A549 (cell line): ENCODE measurements at regions not wholly inside any gene's neighbourhood (a gene's known extent, or its start where the extent isn't known, plus 50 kb on each side); places are given as distances from the start of the nearest gene placed in this dataset.

Source experiments
- ATAC-seq, 2 experiments: fragments of 200-7000 bp in 1 of 2; fragments of >200 bp in 1 of 2; cut with Nextera tagmentation in 1 of 2; cut with Tn5 transposase in 1 of 2; 3 replicates each; pipeline versions ENCODE4 v1.8.0 to v1.9.1; 2018 to 2020; ENCODE audit warnings: mild to moderate bottlenecking in 1 of 2, moderate library complexity in 1 of 2
- CTCF ChIA-PET: fragments of 300-600 bp; sonication (Branson Sonifier 250); formaldehyde crosslinking; extraction: SDS; loops from one replicate; lab custom pipeline; 2021; ENCODE audit warnings: antibody characterized with exemption, inconsistent platforms; lab: Yijun Ruan, JAX
- POLR2A ChIA-PET: fragments of 350-600 bp; formaldehyde crosslinking; extraction: SDS; loops from one replicate; lab custom pipeline; 2021; ENCODE audit warnings: antibody characterized with exemption, inconsistent platforms; lab: Yijun Ruan, JAX
- DNase-seq, 2 experiments: peaks; one replicate each; pipeline versions ENCODE4 v3.0.0 to v3.0.0-alpha.2; 2011 to 2016; ENCODE audit warnings: low read depth in 1 of 2, low spot score in 1 of 2
- FAIRE-seq: peaks from 2 replicates; lab custom pipeline; 2011; peaks lifted over from hg19 to GRCh38; lab: Jason Lieb, UNC
- H3K27ac ChIP-seq, 2 experiments: fragments of >200 bp; sonication (Bioruptor Twin); formaldehyde crosslinking; 3 replicates each; pipeline ENCODE4 v1.5.1; 2016 to 2017
- H3K4me1 ChIP-seq: fragments of >200 bp; sonication (Bioruptor Twin); formaldehyde crosslinking; 3 replicates; pipeline ENCODE4 v1.6.1; 2016
- H3K4me2 ChIP-seq: fragments of >200 bp; sonication (Bioruptor Twin); formaldehyde crosslinking; 3 replicates; pipeline ENCODE4 v1.6.1; 2016
- H3K4me3 ChIP-seq: fragments of >200 bp; sonication (Bioruptor Twin); formaldehyde crosslinking; 3 replicates; pipeline ENCODE4 v1.5.1; 2016
- H3K9me3 ChIP-seq: fragments of >200 bp; sonication (Bioruptor Twin); formaldehyde crosslinking; 3 replicates; pipeline ENCODE4 v1.6.1; 2016
- BCL3 ChIP-seq: fragments of >200 bp; sonication (Bioruptor Twin); formaldehyde crosslinking; IDR thresholded peaks from 3 replicates; pipeline ENCODE4 v1.6.1; 2016
- CBX8 ChIP-seq: fragments of 200-600 bp; sonication (generic); IDR thresholded peaks from 2 replicates; pipeline ENCODE4 v1.6.1; 2016
- CHD2 ChIP-seq: fragments of 150-350 bp; IDR thresholded peaks from 2 replicates; pipeline ENCODE4 v1.6.1; 2014; ENCODE audit warnings: low read length; ENCODE audit not compliant: partially characterized antibody
- EHF ChIP-seq: fragments of 250-450 bp; sonication (Bioruptor Pico); IDR thresholded peaks from 2 replicates; pipeline ENCODE4 v1.5.0; 2020; ENCODE audit warnings: mild to moderate bottlenecking
- EHMT2 ChIP-seq: fragments of 200-600 bp; sonication (generic); IDR thresholded peaks from 2 replicates; pipeline ENCODE4 v1.6.1; 2016; ENCODE audit warnings: antibody characterized with exemption, low read depth, mild to moderate bottlenecking, moderate library complexity
- EP300 ChIP-seq, 2 experiments: fragments of >200 bp; sonication (Bioruptor Twin); formaldehyde crosslinking; IDR thresholded peaks; 2 replicates in 1 of 2; 3 replicates in 1 of 2; pipeline ENCODE4 v1.6.1; 2016 to 2017
- ESRRA ChIP-seq: fragments of 150-350 bp; IDR thresholded peaks from 2 replicates; pipeline ENCODE4 v1.6.1; 2014; ENCODE audit warnings: mild to moderate bottlenecking, low read length, borderline replicate concordance
- FOSL2 ChIP-seq, 2 experiments: fragments of 450-650 bp in 1 of 2; fragments of >200 bp in 1 of 2; sonication (Bioruptor Twin) in 1 of 2; formaldehyde crosslinking; IDR thresholded peaks; 2 replicates each; pipeline versions ENCODE4 v1.5.0 to v1.6.1; 2016 to 2020; ENCODE audit warnings: mild to moderate bottlenecking in 1 of 2, moderate library complexity in 1 of 2
- HDAC2 ChIP-seq: fragments of 200-600 bp; sonication (generic); IDR thresholded peaks from 2 replicates; pipeline ENCODE4 v1.6.1; 2016
- HEYL ChIP-seq: fragments of 250-450 bp; sonication (Bioruptor Pico); IDR thresholded peaks from 2 replicates; pipeline ENCODE4 v1.8.0; 2021; ENCODE audit warnings: mild to moderate bottlenecking, moderate library complexity
- HMGXB4 ChIP-seq: fragments of 250-450 bp; sonication (Bioruptor Pico); IDR thresholded peaks from 2 replicates; pipeline ENCODE4 v1.5.0; 2021; ENCODE audit warnings: mild to moderate bottlenecking, moderate library complexity, borderline replicate concordance
- HOXA7 ChIP-seq: fragments of 250-450 bp; sonication (Bioruptor Pico); IDR thresholded peaks from 2 replicates; pipeline ENCODE4 v1.5.0; 2020; ENCODE audit warnings: mild to moderate bottlenecking, moderate library complexity
- JUN ChIP-seq, 2 experiments: fragments of >200 bp; sonication (Bioruptor Twin); formaldehyde crosslinking; IDR thresholded peaks; 2 replicates in 1 of 2; 3 replicates in 1 of 2; pipeline ENCODE4 v1.6.1; 2016 to 2017
- JUNB ChIP-seq: fragments of >200 bp; sonication (Bioruptor Twin); formaldehyde crosslinking; IDR thresholded peaks from 2 replicates; pipeline ENCODE4 v1.6.1; 2016
- MAFK ChIP-seq: fragments of 450-650 bp; IDR thresholded peaks from 2 replicates; pipeline ENCODE4 v1.6.1; 2014; ENCODE audit not compliant: partially characterized antibody
- MYC ChIP-seq: IDR thresholded peaks from 2 replicates; pipeline ENCODE4 v1.6.1; 2012; ENCODE audit warnings: mild to moderate bottlenecking, inconsistent platforms, low read length, improper control_type of control experiment, borderline replicate concordance
- POLR2AphosphoS2 ChIP-seq: conservative IDR thresholded peaks from 2 replicates; pipeline ENCODE4 v1.6.1; 2012; ENCODE audit warnings: low read length, improper control_type of control experiment, inconsistent platforms
- RCOR1 ChIP-seq: fragments of 150-350 bp; IDR thresholded peaks from 2 replicates; pipeline ENCODE4 v1.6.1; 2014; ENCODE audit warnings: antibody characterized with exemption, low read length, low read depth
- RNF2 ChIP-seq: fragments of 200-600 bp; sonication (generic); IDR thresholded peaks from 2 replicates; pipeline ENCODE4 v1.6.1; 2016; ENCODE audit warnings: low read depth, mild to moderate bottlenecking, antibody characterized with exemption, moderate library complexity, borderline replicate concordance
- SMC3 ChIP-seq: fragments of >200 bp; sonication (Bioruptor Twin); formaldehyde crosslinking; IDR thresholded peaks from 3 replicates; pipeline ENCODE4 v1.6.1; 2018; ENCODE audit warnings: inconsistent platforms
- ZFP36 ChIP-seq: fragments of 450-650 bp; IDR thresholded peaks from 2 replicates; pipeline ENCODE4 v1.6.1; 2014; ENCODE audit warnings: borderline replicate concordance; ENCODE audit not compliant: partially characterized antibody
- WGBS: methylation state at CpG from one replicate; pipeline ENCODE4 v1.1.6; 2017; ENCODE audit errors: missing lambda C conversion rate; 5-methylcytosine and 5-hydroxymethylcytosine counted together
- TF ChIP-seq, protein P1 (sequence below): fragments of 250-450 bp; sonication (Bioruptor Pico); IDR thresholded peaks from 2 replicates; pipeline ENCODE4 v1.5.0; 2020; ENCODE audit warnings: low read depth, mild to moderate bottlenecking, moderate library complexity
- TF ChIP-seq, protein P2 (sequence below): fragments of 150-350 bp; IDR thresholded peaks from 2 replicates; pipeline ENCODE4 v1.6.1; 2014; ENCODE audit warnings: low read depth, mild to moderate bottlenecking, low read length

DNA sequence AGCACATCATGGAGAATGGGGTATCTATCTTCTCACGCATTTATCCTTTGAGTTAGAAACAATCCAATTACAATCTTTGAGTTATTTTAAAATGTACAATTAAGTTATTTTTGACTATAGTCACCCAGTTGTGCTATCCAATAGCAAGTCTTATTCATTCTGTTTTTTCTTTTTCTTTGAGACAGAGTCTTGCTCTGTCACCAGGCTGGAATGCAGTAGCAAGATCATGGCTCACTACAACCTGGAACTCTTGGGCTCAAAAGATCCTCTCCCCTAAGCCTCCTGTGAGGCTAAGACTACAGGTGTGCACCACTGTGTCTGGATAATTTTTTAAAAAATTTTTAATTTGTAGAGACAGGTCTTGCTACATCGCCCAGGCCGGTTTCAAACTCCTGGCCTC lies 201.5 kb upstream of the ZNF217 start:
- Histone ChIP-seq H3K27ac (peak overlapping the region; percentile 19 to 72; a peak in 5 of 6 replicates), H3K4me2 (no peak overlapping the region), H3K4me3 (no peak overlapping the region), H3K9me3 (no peaks in the 10 kb centered on the region), H3K4me1 (peaks cover 31% of the 10 kb centered on the region)
- TF ChIP-seq, protein P1, sequence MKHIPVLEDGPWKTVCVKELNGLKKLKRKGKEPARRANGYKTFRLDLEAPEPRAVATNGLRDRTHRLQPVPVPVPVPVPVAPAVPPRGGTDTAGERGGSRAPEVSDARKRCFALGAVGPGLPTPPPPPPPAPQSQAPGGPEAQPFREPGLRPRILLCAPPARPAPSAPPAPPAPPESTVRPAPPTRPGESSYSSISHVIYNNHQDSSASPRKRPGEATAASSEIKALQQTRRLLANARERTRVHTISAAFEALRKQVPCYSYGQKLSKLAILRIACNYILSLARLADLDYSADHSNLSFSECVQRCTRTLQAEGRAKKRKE (CRISPR knock-in tag), result no peak
- no peak for TF ChIP-seq EHMT2
- TF ChIP-seq RNF2, result no peak
- no peak for TF ChIP-seq FOSL2 (IDR thresholded peaks at IDR 0.05)
- no peak for TF ChIP-seq FOSL2 (CRISPR knock-in tag; IDR thresholded peaks at IDR 0.05)
- TF ChIP-seq HDAC2, result no peak
- 93% methylated on average over 3 of the region's 3 CpGs for WGBS
- ChIA-PET POLR2A (no interaction called here), CTCF (no interaction called here)
- DNase-seq (no peak), FAIRE-seq (no peak), ATAC-seq (0 out of 6 replicates have a peak, but pooled peaks of 1 of the 2 experiments have one; percentile 15)

DNA sequence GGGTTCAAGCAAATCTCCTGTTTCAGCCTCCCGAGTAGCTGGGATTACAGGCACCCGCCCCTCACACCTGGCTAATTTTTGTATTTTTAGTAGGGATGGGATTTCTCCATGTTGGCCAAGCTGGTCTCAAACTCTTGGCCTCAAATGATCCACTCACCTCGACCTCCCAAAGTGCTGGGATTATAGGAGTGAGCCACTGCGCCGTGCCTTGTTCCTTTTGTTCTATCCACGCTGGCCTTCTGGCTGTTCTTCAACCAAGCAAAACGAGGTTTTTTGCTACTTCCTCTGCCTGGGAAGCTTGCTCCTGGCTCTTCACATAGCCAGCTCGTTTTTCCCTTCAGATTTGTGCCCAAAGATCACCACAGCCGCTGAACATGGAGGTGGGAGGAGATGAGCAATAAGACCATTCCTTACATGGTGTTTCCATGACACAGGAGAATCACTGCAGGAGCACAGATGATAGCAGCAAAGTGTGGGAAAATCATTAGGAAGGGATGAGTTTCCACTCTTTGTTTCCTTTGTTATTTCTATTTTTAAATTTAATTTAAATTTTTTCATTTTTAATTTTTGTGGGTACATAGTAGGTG lies 201.0 kb upstream of the ZNF217 start:
- no peak overlapping the region for H3K4me2 ChIP-seq
- WGBS, result 59% methylated on average over 9 of the region's 9 CpGs
- no peak overlapping the region for H3K4me3 ChIP-seq
- no peak for DNase-seq
- H3K27ac ChIP-seq, result peak overlapping the region; percentile 38 to 72; a peak in 4 of 6 replicates
- no peak for FAIRE-seq
- POLR2A ChIA-PET, result no interaction called here
- TF ChIP-seq HOXA7 (CRISPR knock-in tag) (no peak), CHD2 (no peak), MYC (no peak), HEYL (CRISPR knock-in tag) (no peak), JUNB (no peak), POLR2AphosphoS2 (no peak), RCOR1 (no peak), HMGXB4 (no peak), CBX8 (no peak), EHF (CRISPR knock-in tag) (no peak), SMC3 (no peak)
- TF ChIP-seq, protein P2, sequence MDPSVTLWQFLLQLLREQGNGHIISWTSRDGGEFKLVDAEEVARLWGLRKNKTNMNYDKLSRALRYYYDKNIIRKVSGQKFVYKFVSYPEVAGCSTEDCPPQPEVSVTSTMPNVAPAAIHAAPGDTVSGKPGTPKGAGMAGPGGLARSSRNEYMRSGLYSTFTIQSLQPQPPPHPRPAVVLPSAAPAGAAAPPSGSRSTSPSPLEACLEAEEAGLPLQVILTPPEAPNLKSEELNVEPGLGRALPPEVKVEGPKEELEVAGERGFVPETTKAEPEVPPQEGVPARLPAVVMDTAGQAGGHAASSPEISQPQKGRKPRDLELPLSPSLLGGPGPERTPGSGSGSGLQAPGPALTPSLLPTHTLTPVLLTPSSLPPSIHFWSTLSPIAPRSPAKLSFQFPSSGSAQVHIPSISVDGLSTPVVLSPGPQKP, result no peak
- no peaks in the 10 kb centered on the region for H3K9me3 ChIP-seq
- no peak for ATAC-seq
- H3K4me1 ChIP-seq, result peaks cover 31% of the 10 kb centered on the region
- CTCF ChIA-PET, result interaction anchor here (0.6 kb wide), 1 partner anchor 10 kb away, joined by 3 read pairs; no protein-coding TSS in a partner anchor

- ChIA-PET CTCF (interaction anchor here (1.2 kb wide), 1 partner anchor 17 kb away, joined by 3 read pairs; no protein-coding TSS in a partner anchor), POLR2A (no interaction called here)
- no peak overlapping the region for H3K4me3 ChIP-seq
- WGBS, result 90% methylated on average over 7 of the region's 7 CpGs
- TF ChIP-seq MAFK (no peak), EP300 (IDR thresholded peaks at IDR 0.05) (no peak), JUN (IDR thresholded peaks at IDR 0.05) (no peak), ZFP36 (no peak), BCL3 (no peak), ESRRA (no peak)
- no peaks in the 10 kb centered on the region for H3K9me3 ChIP-seq
- FAIRE-seq, result no peak
- peak overlapping the region in 1 of 2 experiments; percentile 72; a peak in 3 of 6 replicates for H3K27ac ChIP-seq
- H3K4me1 ChIP-seq, result peaks cover 32% of the 10 kb centered on the region
- no peak for ATAC-seq
- DNase-seq, result no peak
- H3K4me2 ChIP-seq, result no peak overlapping the region
These were observed 200.2 kb upstream of the ZNF217 start for GRCh38 chr20:53793783-53794383.
